HuH-7.5 (cell line): ENCODE measurements at regions not wholly inside any gene's neighbourhood (a gene's known extent, or its start where the extent isn't known, plus 50 kb on each side); places are given as distances from the start of the nearest gene placed in this dataset.
"Not testable (repeated sequence)": the region's sequence is repeated elsewhere in the genome, so short reads cannot be mapped to it uniquely, and the experiment has no call there.

Experiments used
- DNase-seq: peaks from one replicate; pipeline ENCODE4 v3.0.0; 2011; ENCODE audit warnings: low spot score

- no peak for DNase-seq
Observed at GRCh38 chr4:28296239-28296638, 1435.6 kb downstream of the STIM2 start.

- DNase-seq = no peak
Observed at GRCh38 chr4:28310926-28311325, 1450.3 kb downstream of the STIM2 start.

GRCh38 chr4:28312497-28312896, 1451.9 kb downstream of the STIM2 start:
- not testable (repeated sequence) for DNase-seq

- DNase-seq = peak; percentile 30
Observed at GRCh38 chr4:28313729-28314713, 1453.4 kb downstream of the STIM2 start.

- DNase-seq = no peak
Observed at GRCh38 chr4:28317221-28317620, 1456.6 kb downstream of the STIM2 start.

GRCh38 chr4:28334249-28334648, 1473.6 kb downstream of the STIM2 start:
- no peak for DNase-seq

- no peak for DNase-seq
Observed at GRCh38 chr4:28341784-28342183, 1481.1 kb downstream of the STIM2 start.

GRCh38 chr4:28350485-28350884, 1489.8 kb downstream of the STIM2 start:
- DNase-seq = no peak

GRCh38 chr4:28351102-28351501, 1490.5 kb downstream of the STIM2 start:
- no peak for DNase-seq

- DNase-seq = no peak
Observed at GRCh38 chr4:28351826-28352225, 1491.2 kb downstream of the STIM2 start.

GRCh38 chr4:28354880-28355656, 1494.4 kb downstream of the STIM2 start:
- DNase-seq = no peak

GRCh38 chr4:28357990-28358389, 1497.3 kb downstream of the STIM2 start:
- DNase-seq = no peak

- no peak for DNase-seq
Observed at GRCh38 chr4:28358606-28359005, 1498.0 kb downstream of the STIM2 start.

- no peak for DNase-seq
Observed at GRCh38 chr4:28360681-28361080, 1500.0 kb downstream of the STIM2 start.

GRCh38 chr4:28362169-28362568, 1501.5 kb downstream of the STIM2 start:
- DNase-seq = no peak

- no peak for DNase-seq
Observed at GRCh38 chr4:28369499-28369898, 1508.9 kb downstream of the STIM2 start.

- DNase-seq = no peak
Observed at GRCh38 chr4:28373191-28373590, 1512.5 kb downstream of the STIM2 start.

GRCh38 chr4:28373601-28374000, 1513.0 kb downstream of the STIM2 start:
- DNase-seq = no peak

- no peak for DNase-seq
Observed at GRCh38 chr4:28378109-28378830, 1517.6 kb downstream of the STIM2 start.

- DNase-seq = no peak
Observed at GRCh38 chr4:28385801-28386200, 1525.2 kb downstream of the STIM2 start.

GRCh38 chr4:28386776-28387175, 1526.1 kb downstream of the STIM2 start:
- DNase-seq = no peak

GRCh38 chr4:28388471-28388870, 1527.8 kb downstream of the STIM2 start:
- no peak for DNase-seq
